GM10266 (cell line): ENCODE measurements at regions not wholly inside any gene's neighbourhood (a gene's known extent, or its start where the extent isn't known, plus 50 kb on each side); places are given as distances from the start of the nearest gene placed in this dataset.
"Not testable (repeated sequence)": the region's sequence is repeated elsewhere in the genome, so short reads cannot be mapped to it uniquely, and the experiment has no call there.

Source experiments
- DNase-seq: peaks from one replicate; pipeline ENCODE4 v3.0.0; 2012; ENCODE audit errors: extremely low spot score
- CTCF ChIP-seq: IDR thresholded peaks from 2 replicates; pipeline ENCODE4 v1.5.1; 2012; ENCODE audit warnings: mild to moderate bottlenecking, low read depth; ENCODE audit not compliant: control insufficient read depth, insufficient read depth; ENCODE audit errors: missing control alignments

- no peak for DNase-seq
- no peak for TF ChIP-seq CTCF
These were observed 295.5 kb upstream of the ATXN7L3B start for GRCh38 chr12:74242088-74242487.

- TF ChIP-seq CTCF = no peak
- DNase-seq = no peak
These were observed 292.2 kb upstream of the ATXN7L3B start for GRCh38 chr12:74245458-74245857.

- DNase-seq = no peak
- no peak for TF ChIP-seq CTCF
These were observed 286.7 kb upstream of the ATXN7L3B start for GRCh38 chr12:74250891-74251290.

- not testable (repeated sequence) for DNase-seq
These were observed 283.8 kb upstream of the ATXN7L3B start for GRCh38 chr12:74253826-74254225.

- DNase-seq = no peak
- no peak for TF ChIP-seq CTCF
These were observed 282.9 kb upstream of the ATXN7L3B start for GRCh38 chr12:74254784-74255183.

- no peak for DNase-seq
- no peak for TF ChIP-seq CTCF
These were observed 278.4 kb upstream of the ATXN7L3B start for GRCh38 chr12:74259199-74259598.

GRCh38 chr12:74264692-74265091 lies 272.9 kb upstream of the ATXN7L3B start:
- TF ChIP-seq CTCF = no peak
- no peak for DNase-seq

GRCh38 chr12:74269355-74269754 lies 268.3 kb upstream of the ATXN7L3B start:
- DNase-seq = not testable (repeated sequence)

GRCh38 chr12:74280156-74280655 lies 257.4 kb upstream of the ATXN7L3B start:
- no peak for DNase-seq
- TF ChIP-seq CTCF = no peak

- DNase-seq = not testable (repeated sequence)
These were observed 256.0 kb upstream of the ATXN7L3B start for GRCh38 chr12:74281401-74282180.
